Stomach (tissue), 8 donors: ENCODE measurements at regions not wholly inside any gene's neighbourhood (a gene's known extent, or its start where the extent isn't known, plus 50 kb on each side); places are given as distances from the start of the nearest gene placed in this dataset.
"Not testable (repeated sequence)": the region's sequence is repeated elsewhere in the genome, so short reads cannot be mapped to it uniquely, and the experiment has no call there.

ENCODE experiments used
- DNase-seq, 2 donors: peaks; one replicate each; pipeline versions ENCODE4 v3.0.0 to v3.0.0-alpha.2; 2013 to 2019
- H3K27ac ChIP-seq, 5 donors: fragments of 200-600 bp in 4 of 5; sonication (generic) in 4 of 5; one replicate each; pipeline ENCODE4 v1.5.1; 2013 to 2019; ENCODE audit warnings: mild to moderate bottlenecking in 1 of 5, moderate library complexity in 1 of 5
- H3K27me3 ChIP-seq, 3 donors: fragments of 200-600 bp; sonication (generic); one replicate each; pipeline ENCODE4 v1.5.1; 2017 to 2019; ENCODE audit warnings: mixed run types in 1 of 3
- H3K36me3 ChIP-seq, 4 donors: fragments of 200-600 bp; sonication (generic); 1 replicate in 3 of 4; 2 replicates in 1 of 4; pipeline ENCODE4 v1.5.1; 2016 to 2019
- H3K4me1 ChIP-seq, 4 donors: fragments of 200-600 bp; sonication (generic); one replicate each; pipeline ENCODE4 v1.5.1; 2016 to 2019
- H3K4me3 ChIP-seq, 4 donors: fragments of 200-600 bp; sonication (generic) in 3 of 4; one replicate each; pipeline ENCODE4 v1.5.1; 2016 to 2019; ENCODE audit warnings: mild to moderate bottlenecking in 1 of 4
- H3K9me3 ChIP-seq, 4 donors: fragments of 200-600 bp; sonication (generic); one replicate each; pipeline ENCODE4 v1.5.1; 2016 to 2019
- EP300 ChIP-seq: sonication (generic); formaldehyde crosslinking; IDR thresholded peaks from one replicate; pipeline ENCODE4 v1.6.1; 2017; ENCODE audit warnings: antibody characterized with exemption
- POLR2A ChIP-seq, 4 donors: fragments of 450-650 bp; IDR thresholded peaks; one replicate each; pipeline ENCODE4 v1.6.1; 2016; ENCODE audit warnings: antibody characterized with exemption in 4 of 4, control low read depth in 2 of 4, mild to moderate bottlenecking in 1 of 4, moderate library complexity in 1 of 4
- POLR2AphosphoS5 ChIP-seq, 3 donors: sonication (generic); formaldehyde crosslinking; IDR thresholded peaks; one replicate each; pipeline ENCODE4 v1.6.1; 2016; ENCODE audit warnings: antibody characterized with exemption in 3 of 3
- WGBS, 5 donors: extraction: QIAGEN DNeasy Blood & Tissue Kit in 3 of 5; methylation state at CpG; one replicate each; pipeline versions ENCODE4 v1.1.5 to v1.1.7; 2013 to 2018; 5-methylcytosine and 5-hydroxymethylcytosine counted together
- intact Hi-C: fragments of 100-400 bp; cut with DNase I; formaldehyde crosslinking; loops from one replicate; pipeline ENCODE4 v1.15.1; 2023; ENCODE audit warnings: low total_unique reads
- TF ChIP-seq, protein P1 (sequence below), 7 experiments: fragments of 450-650 bp in 4 of 7; fragments of 200-600 bp in 3 of 7; sonication (generic) in 3 of 7; IDR thresholded peaks; one replicate each; pipeline ENCODE4 v1.5.1; 2016 to 2019; ENCODE audit warnings: antibody characterized with exemption in 7 of 7, control low read depth in 2 of 7, mild to moderate bottlenecking in 1 of 7
- donor health status: healthy with polysubstance abuse.
- donor health status: Bipolar disorder and iron deficiency.
- donor health status: healthy.

DNA sequence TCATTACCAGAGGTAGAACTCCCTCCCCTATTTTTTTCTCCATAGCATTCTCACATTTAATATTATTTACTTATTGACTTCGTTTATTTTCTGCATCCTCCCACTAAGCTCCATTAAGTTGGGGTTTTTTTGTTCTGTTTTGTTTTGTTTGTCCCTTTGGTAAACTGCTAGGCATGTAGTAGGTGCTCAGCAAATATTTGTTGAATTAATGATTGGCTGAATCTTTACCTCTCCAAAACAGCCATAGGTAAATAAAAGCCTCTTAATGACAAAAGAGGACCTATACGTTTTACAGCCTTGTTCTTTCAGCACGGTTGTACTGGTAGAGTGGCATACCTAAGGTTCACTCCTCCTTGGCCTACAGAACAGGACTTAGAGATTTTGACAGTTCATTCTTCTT is 52.0 kb downstream of the PRORP start:
- no peaks in the 10 kb centered on the region for H3K9me3 ChIP-seq
- no peak overlapping the region for H3K4me3 ChIP-seq
- no peak for DNase-seq
- H3K4me1 ChIP-seq = no peaks in the 10 kb centered on the region
- TF ChIP-seq, protein P1, sequence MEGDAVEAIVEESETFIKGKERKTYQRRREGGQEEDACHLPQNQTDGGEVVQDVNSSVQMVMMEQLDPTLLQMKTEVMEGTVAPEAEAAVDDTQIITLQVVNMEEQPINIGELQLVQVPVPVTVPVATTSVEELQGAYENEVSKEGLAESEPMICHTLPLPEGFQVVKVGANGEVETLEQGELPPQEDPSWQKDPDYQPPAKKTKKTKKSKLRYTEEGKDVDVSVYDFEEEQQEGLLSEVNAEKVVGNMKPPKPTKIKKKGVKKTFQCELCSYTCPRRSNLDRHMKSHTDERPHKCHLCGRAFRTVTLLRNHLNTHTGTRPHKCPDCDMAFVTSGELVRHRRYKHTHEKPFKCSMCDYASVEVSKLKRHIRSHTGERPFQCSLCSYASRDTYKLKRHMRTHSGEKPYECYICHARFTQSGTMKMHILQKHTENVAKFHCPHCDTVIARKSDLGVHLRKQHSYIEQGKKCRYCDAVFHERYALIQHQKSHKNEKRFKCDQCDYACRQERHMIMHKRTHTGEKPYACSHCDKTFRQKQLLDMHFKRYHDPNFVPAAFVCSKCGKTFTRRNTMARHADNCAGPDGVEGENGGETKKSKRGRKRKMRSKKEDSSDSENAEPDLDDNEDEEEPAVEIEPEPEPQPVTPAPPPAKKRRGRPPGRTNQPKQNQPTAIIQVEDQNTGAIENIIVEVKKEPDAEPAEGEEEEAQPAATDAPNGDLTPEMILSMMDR (IDR thresholded peaks at IDR 0.05) = no peak
- TF ChIP-seq POLR2AphosphoS5 (IDR thresholded peaks at IDR 0.05) (no peak), EP300 (no peak), POLR2A (IDR thresholded peaks at IDR 0.05) (no peak)
- H3K27me3 ChIP-seq = no peaks in the 10 kb centered on the region
- no peak overlapping the region for H3K27ac ChIP-seq
- 72 to 90% (median 82%) methylated on average over 3 of the region's 3 CpGs for WGBS, 5 donors
- H3K36me3 ChIP-seq = peaks cover 0 to 38% (median 15%) of the 10 kb centered on the region in 4 donors
- intact Hi-C loops = no loop called here

DNA sequence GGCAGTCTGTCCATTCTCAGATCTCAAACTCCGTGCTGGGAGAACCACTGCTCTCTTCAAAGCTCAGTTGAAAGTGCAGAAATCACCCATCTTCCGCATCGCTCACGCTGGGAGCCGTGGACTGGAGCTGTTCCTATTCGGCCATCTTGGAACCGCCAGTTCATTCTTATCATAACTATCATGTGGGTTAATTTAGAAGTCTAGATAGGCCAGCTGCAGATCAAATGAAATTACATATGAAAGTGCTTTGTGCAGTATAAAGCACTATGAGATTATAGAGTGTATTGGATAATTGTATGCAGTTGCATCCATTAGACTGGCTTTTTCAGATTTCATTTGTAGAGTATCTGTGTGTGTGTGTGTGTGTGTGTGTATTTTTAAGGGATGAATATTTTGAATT is 57.8 kb downstream of the PRORP start:
- H3K27ac ChIP-seq = no peak overlapping the region
- H3K4me3 ChIP-seq = no peak overlapping the region
- no peaks in the 10 kb centered on the region for H3K9me3 ChIP-seq
- H3K36me3 ChIP-seq = peaks cover 0 to 25% (median 13%) of the 10 kb centered on the region in 4 donors
- no peaks in the 10 kb centered on the region for H3K4me1 ChIP-seq
- 75 to 94% (median 82%) methylated on average over 7 of the region's 7 CpGs for WGBS, 5 donors
- intact Hi-C loops = no loop called here
- DNase-seq = no peak
- no peaks in the 10 kb centered on the region for H3K27me3 ChIP-seq
- TF ChIP-seq, protein P1 (IDR thresholded peaks at IDR 0.05) = no peak
- TF ChIP-seq EP300 = no peak
- TF ChIP-seq POLR2A (IDR thresholded peaks at IDR 0.05) = no peak
- TF ChIP-seq POLR2AphosphoS5 (IDR thresholded peaks at IDR 0.05) = no peak

DNA sequence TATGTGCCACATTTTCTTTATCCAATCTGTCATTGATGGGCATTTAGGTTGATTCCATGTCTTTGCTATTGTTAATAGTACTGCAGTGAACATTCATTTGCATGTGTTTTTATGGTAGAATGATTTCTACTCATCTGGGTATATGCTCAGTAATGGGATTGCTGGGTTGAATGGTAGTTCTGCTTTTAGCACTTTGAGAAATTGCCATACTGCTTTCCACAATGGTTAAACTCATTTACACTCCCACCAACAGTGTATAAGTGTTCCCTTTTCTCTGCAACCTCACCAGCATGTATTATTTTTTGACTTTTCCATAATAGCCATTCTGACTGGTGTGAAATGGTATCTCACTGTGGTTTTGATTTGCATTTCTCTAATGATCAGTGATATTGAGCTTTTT is 62.5 kb downstream of the PRORP start:
- H3K9me3 ChIP-seq, H3K4me3 ChIP-seq, H3K27me3 ChIP-seq, H3K4me1 ChIP-seq, H3K27ac ChIP-seq, intact Hi-C loops, DNase-seq: not testable (repeated sequence)
- peaks cover 0 to 30% (median 12%) of the 10 kb centered on the region in 4 donors for H3K36me3 ChIP-seq

DNA sequence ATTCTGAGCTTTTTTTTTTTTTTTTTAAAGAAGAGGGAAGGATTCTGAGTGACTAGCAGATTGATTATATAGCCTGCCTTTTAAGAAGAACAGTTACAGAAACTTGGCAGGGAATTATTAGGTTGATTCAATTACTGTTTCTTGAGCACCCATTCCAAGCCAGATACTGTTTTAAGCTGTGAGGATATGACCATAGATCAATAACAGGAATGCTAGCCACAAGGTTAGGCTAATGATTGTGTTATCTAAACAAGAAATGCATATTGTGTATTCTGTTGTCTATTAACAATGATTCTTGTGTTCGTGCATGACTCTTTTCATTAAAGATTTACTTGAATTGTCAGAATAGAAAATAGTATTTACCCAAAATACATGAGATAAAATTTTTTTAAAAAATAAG is 67.1 kb downstream of the PRORP start:
- no peaks in the 10 kb centered on the region for H3K4me1 ChIP-seq
- no peak for TF ChIP-seq POLR2AphosphoS5 (IDR thresholded peaks at IDR 0.05)
- H3K36me3 ChIP-seq = peaks cover 0 to 26% (median 13%) of the 10 kb centered on the region in 4 donors
- no peak overlapping the region for H3K4me3 ChIP-seq
- no peaks in the 10 kb centered on the region for H3K27me3 ChIP-seq
- DNase-seq = no peak
- intact Hi-C loops = no loop called here
- H3K9me3 ChIP-seq = no peaks in the 10 kb centered on the region
- H3K27ac ChIP-seq = no peak overlapping the region
- WGBS, 5 donors = 75 to 85% (median 78%) methylated on average over 1 of the region's 1 CpG

DNA sequence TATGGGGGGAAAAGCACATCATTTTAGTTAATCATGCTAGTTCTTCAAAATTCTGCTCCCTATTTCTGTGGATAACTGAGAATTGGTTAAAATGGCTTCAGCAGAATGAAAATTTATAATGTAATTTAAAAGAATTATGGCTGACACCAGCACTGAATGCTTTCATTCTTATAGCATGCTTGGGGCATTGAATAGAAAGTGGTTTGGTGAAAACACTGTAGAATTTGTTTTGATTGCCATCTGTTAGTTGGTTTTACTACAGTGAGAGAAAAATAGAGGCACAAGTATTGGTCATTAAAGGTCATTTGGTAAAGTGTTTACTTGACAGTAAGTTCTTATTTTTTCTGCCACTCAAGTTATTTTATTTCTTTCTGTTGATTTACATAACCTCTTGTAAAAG is 70.8 kb downstream of the PRORP start:
- no peak overlapping the region for H3K4me3 ChIP-seq
- no peak for DNase-seq
- no peaks in the 10 kb centered on the region for H3K9me3 ChIP-seq
- H3K27me3 ChIP-seq = no peaks in the 10 kb centered on the region
- no peak overlapping the region for H3K27ac ChIP-seq
- peaks cover 0 to 20% (median 12%) of the 10 kb centered on the region in 4 donors for H3K36me3 ChIP-seq
- peaks cover 0 to 9% (median 0%) of the 10 kb centered on the region in 4 donors for H3K4me1 ChIP-seq
- no peak for TF ChIP-seq POLR2AphosphoS5 (IDR thresholded peaks at IDR 0.05)
- no peak for TF ChIP-seq POLR2A (IDR thresholded peaks at IDR 0.05)
- no peak for TF ChIP-seq EP300
- intact Hi-C loops = no loop called here

DNA sequence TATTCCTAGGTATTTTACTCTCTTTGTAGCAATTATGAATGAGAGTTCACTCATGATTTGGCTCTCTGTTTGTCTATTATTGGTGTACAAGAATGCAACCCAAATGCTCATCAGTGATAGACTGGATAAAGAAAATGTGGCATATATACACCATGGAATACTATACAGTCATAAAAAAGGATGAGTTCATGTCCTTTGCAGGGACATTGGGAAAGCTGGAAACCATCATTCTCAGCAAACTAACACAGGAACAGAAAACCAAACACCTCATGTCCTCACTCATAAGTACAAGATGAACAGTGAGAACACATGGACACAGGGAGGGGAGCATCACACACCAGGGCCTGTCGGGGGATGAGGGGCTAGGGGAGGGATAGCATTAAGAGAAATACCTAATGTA is 71.8 kb downstream of the PRORP start:
- peaks cover 0 to 20% (median 12%) of the 10 kb centered on the region in 4 donors for H3K36me3 ChIP-seq
- intact Hi-C loops, H3K4me3 ChIP-seq, H3K27ac ChIP-seq, H3K4me1 ChIP-seq, H3K9me3 ChIP-seq, H3K27me3 ChIP-seq, DNase-seq: not testable (repeated sequence)
- 89 to 100% (median 100%) methylated on average over 1 of the region's 1 CpG for WGBS, 5 donors
